ENCODE measurements at regions not wholly inside any gene's neighbourhood (a gene's known extent, or its start where the extent isn't known, plus 50 kb on each side); places are given as distances from the start of the nearest gene placed in this dataset.

DNA sequence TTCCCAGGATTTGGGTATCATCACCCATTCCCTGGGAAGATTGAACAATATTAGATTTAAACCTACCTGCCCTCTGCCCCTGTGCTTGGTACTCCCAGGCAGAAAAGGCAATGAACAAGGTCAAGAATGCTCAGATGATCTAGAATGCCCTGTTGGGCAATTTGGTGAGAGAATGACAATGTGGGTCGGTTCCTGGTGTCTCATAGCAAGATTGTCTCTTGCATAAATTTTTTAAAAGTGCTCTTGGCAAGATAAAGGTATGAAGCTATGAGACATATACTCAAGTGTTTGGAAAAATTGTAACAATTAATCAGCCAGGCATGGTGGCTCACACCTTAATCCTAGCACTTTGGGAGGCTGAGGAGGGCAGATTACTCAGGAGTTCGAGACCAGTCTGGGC, 86.0 kb upstream of the OTX2 start:
- TF ChIP-seq POLR2A (IDR thresholded peaks at IDR 0.05) = no peak
- TF ChIP-seq, protein P1, sequence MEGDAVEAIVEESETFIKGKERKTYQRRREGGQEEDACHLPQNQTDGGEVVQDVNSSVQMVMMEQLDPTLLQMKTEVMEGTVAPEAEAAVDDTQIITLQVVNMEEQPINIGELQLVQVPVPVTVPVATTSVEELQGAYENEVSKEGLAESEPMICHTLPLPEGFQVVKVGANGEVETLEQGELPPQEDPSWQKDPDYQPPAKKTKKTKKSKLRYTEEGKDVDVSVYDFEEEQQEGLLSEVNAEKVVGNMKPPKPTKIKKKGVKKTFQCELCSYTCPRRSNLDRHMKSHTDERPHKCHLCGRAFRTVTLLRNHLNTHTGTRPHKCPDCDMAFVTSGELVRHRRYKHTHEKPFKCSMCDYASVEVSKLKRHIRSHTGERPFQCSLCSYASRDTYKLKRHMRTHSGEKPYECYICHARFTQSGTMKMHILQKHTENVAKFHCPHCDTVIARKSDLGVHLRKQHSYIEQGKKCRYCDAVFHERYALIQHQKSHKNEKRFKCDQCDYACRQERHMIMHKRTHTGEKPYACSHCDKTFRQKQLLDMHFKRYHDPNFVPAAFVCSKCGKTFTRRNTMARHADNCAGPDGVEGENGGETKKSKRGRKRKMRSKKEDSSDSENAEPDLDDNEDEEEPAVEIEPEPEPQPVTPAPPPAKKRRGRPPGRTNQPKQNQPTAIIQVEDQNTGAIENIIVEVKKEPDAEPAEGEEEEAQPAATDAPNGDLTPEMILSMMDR (IDR thresholded peaks at IDR 0.05) = no peak
- Histone ChIP-seq H3K36me3 (no peaks in the 10 kb centered on the region), H3K9me3 (no peaks in the 10 kb centered on the region), H3K4me1 (no peaks in the 10 kb centered on the region), H3K4me3 (no peak overlapping the region), H3K27ac (no peak overlapping the region), H3K27me3 (no peaks in the 10 kb centered on the region)
- DNase-seq = no peak

GRCh38 chr14:56895154-56895553, 84.9 kb upstream of the OTX2 start:
- no peak overlapping the region for H3K27ac ChIP-seq
- no peaks in the 10 kb centered on the region for H3K4me1 ChIP-seq
- no peaks in the 10 kb centered on the region for H3K27me3 ChIP-seq
- TF ChIP-seq, protein P1 (IDR thresholded peaks at IDR 0.05) = no peak
- no peak for TF ChIP-seq POLR2A (IDR thresholded peaks at IDR 0.05)
- no peak overlapping the region for H3K4me3 ChIP-seq
- no peaks in the 10 kb centered on the region for H3K9me3 ChIP-seq
- DNase-seq = no peak
- H3K36me3 ChIP-seq = no peaks in the 10 kb centered on the region

DNA sequence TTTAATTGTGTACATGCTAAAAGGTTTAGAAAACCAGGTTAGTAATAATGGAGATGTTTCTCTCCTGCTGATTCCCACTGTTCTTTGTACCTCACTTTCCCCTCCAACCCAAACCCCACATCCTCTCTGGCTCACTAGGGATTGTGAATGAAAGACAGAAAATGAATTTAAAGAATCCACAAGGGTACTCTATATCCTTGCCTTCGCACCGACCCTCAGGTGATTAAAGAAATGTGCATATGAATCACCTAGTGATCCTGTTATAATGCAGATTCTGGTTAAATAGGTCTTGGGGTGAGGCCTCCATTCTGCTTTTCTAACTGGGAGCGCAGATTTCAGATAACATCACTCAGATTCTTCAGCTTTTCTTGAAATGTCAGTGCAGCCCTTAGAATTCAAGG, 84.3 kb upstream of the OTX2 start:
- TF ChIP-seq, protein P1 (IDR thresholded peaks at IDR 0.05) = no peak
- TF ChIP-seq POLR2A (IDR thresholded peaks at IDR 0.05) = no peak
- DNase-seq = no peak
- no peaks in the 10 kb centered on the region for H3K4me1 ChIP-seq
- H3K9me3 ChIP-seq = no peaks in the 10 kb centered on the region
- H3K27ac ChIP-seq = no peak overlapping the region
- no peaks in the 10 kb centered on the region for H3K27me3 ChIP-seq
- H3K36me3 ChIP-seq = no peaks in the 10 kb centered on the region
- no peak overlapping the region for H3K4me3 ChIP-seq

DNA sequence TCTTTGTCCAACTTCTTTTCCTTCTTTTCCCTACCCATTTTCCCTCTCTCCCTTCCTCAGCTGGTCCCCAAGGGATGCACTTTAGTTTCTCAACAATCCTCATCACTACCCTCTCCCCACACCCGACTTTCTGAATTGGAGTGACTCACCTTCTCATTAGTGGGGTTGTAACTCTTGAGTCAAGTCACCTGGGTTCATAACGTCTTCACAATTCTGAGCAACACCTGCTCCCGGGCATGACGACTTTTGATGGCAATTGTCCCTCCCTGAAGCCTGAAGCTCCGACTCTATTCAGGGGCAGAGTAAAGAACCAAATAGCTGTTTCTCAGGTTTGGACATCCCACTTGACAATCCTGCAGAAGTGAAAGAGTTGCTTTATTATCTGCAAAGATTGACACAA, 82.7 kb upstream of the OTX2 start:
- Histone ChIP-seq H3K27ac (no peak overlapping the region), H3K4me3 (no peak overlapping the region), H3K9me3 (no peaks in the 10 kb centered on the region), H3K27me3 (no peaks in the 10 kb centered on the region), H3K4me1 (no peaks in the 10 kb centered on the region), H3K36me3 (no peaks in the 10 kb centered on the region)
- TF ChIP-seq, protein P1 (IDR thresholded peaks at IDR 0.05) = no peak
- TF ChIP-seq POLR2A (IDR thresholded peaks at IDR 0.05) = no peak
- DNase-seq = no peak

DNA sequence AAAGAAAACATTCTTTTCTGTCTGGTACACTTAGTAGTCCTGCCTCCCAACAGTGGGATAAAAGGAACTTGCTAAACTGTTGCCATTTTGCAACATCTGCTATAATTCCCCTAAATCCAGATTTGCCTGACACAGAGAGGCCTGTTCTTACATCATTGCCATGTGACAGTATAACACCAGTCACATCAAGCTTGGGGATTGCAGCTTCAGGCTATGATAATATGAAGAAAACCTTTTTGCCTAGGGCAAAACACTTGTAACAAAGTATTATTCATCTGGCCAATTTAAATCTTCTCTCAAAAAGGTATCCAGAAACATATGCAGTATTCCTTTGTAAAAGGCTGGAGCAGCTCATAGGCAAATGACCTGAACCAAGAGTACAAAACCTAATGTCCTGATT, 80.9 kb upstream of the OTX2 start:
- Histone ChIP-seq H3K9me3 (no peaks in the 10 kb centered on the region), H3K4me3 (no peak overlapping the region), H3K27me3 (no peaks in the 10 kb centered on the region), H3K27ac (no peak overlapping the region), H3K36me3 (no peaks in the 10 kb centered on the region), H3K4me1 (no peaks in the 10 kb centered on the region)
- TF ChIP-seq, protein P1 (IDR thresholded peaks at IDR 0.05) = no peak
- no peak for DNase-seq

DNA sequence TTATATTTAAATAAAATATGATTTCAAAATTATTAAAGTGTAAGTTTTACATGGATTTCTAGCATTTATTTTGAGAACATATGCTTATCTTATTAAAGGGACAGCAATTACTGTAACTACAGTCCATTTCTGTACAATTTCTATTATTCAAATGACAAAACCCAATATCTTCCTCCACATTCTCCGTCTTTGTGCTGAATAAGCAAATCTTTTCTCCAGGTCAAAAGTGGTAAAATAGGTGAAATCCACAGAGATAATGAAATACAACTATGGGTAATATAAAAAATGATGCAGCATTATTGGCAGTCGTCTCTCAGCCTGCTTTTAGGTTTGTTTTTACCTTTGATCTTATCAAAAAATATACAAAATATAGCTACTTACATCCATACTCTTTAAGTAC, 79.4 kb upstream of the OTX2 start:
- Histone ChIP-seq H3K27ac (no peak overlapping the region), H3K4me3 (no peak overlapping the region), H3K36me3 (no peaks in the 10 kb centered on the region), H3K9me3 (no peaks in the 10 kb centered on the region), H3K27me3 (no peaks in the 10 kb centered on the region), H3K4me1 (no peaks in the 10 kb centered on the region)
- DNase-seq = no peak
- no peak for TF ChIP-seq POLR2A (IDR thresholded peaks at IDR 0.05)
- TF ChIP-seq, protein P1 (IDR thresholded peaks at IDR 0.05) = no peak

Measured in Peyer's patch (tissue), 4 donors.